Prostate gland (tissue), 2 donors: ENCODE measurements at regions not wholly inside any gene's neighbourhood (a gene's known extent, or its start where the extent isn't known, plus 50 kb on each side); places are given as distances from the start of the nearest gene placed in this dataset.

Source experiments
- DNase-seq: peaks from one replicate; pipeline ENCODE4 v3.0.0-alpha.2; 2019; ENCODE audit warnings: low spot score
- H3K27ac ChIP-seq, 2 donors: fragments of 200-600 bp; sonication (generic); 2 replicates each; pipeline ENCODE4 v1.5.1; 2017 to 2019
- H3K27me3 ChIP-seq: fragments of 200-600 bp; sonication (generic); replicated peaks from 2 replicates; pipeline ENCODE4 v1.5.1; 2019; ENCODE audit not compliant: insufficient read depth
- H3K36me3 ChIP-seq, 2 donors: fragments of 200-600 bp; sonication (generic); 1 replicate in 1 of 2; 2 replicates in 1 of 2; pipeline versions ENCODE4 v1.5.1 to v1.8.1; 2017 to 2019
- H3K4me1 ChIP-seq: fragments of 200-600 bp; sonication (generic); replicated peaks from 2 replicates; pipeline ENCODE4 v1.5.1; 2019
- H3K4me3 ChIP-seq, 2 donors: fragments of 200-600 bp; sonication (generic); 2 replicates each; pipeline ENCODE4 v1.5.1; 2017 to 2019
- H3K9me3 ChIP-seq: fragments of 200-600 bp; sonication (generic); 2 replicates; pipeline ENCODE4 v1.5.1; 2017
- CTCF ChIP-seq, 4 experiments: fragments of 200-600 bp in 2 of 4; fragments of 450-650 bp in 2 of 4; sonication (generic) in 2 of 4; IDR thresholded peaks; 1 replicate in 3 of 4; 2 replicates in 1 of 4; pipeline ENCODE4 v1.5.1; 2016 to 2019; ENCODE audit warnings: antibody characterized with exemption in 4 of 4, mild to moderate bottlenecking in 2 of 4, moderate library complexity in 2 of 4
- POLR2A ChIP-seq: fragments of 450-650 bp; IDR thresholded peaks from one replicate; pipeline ENCODE4 v1.6.1; 2016; ENCODE audit warnings: antibody characterized with exemption, mild to moderate bottlenecking
- POLR2AphosphoS5 ChIP-seq: sonication (generic); formaldehyde crosslinking; IDR thresholded peaks from one replicate; pipeline ENCODE4 v1.6.1; 2017; ENCODE audit warnings: antibody characterized with exemption
- WGBS: methylation state at CpG from one replicate; pipeline ENCODE4 v1.1.5; 2018; 5-methylcytosine and 5-hydroxymethylcytosine counted together
- intact Hi-C: fragments of 100-400 bp; cut with DNase I; formaldehyde crosslinking; loops from one replicate; pipeline ENCODE4 v1.14.2; 2022

DNA sequence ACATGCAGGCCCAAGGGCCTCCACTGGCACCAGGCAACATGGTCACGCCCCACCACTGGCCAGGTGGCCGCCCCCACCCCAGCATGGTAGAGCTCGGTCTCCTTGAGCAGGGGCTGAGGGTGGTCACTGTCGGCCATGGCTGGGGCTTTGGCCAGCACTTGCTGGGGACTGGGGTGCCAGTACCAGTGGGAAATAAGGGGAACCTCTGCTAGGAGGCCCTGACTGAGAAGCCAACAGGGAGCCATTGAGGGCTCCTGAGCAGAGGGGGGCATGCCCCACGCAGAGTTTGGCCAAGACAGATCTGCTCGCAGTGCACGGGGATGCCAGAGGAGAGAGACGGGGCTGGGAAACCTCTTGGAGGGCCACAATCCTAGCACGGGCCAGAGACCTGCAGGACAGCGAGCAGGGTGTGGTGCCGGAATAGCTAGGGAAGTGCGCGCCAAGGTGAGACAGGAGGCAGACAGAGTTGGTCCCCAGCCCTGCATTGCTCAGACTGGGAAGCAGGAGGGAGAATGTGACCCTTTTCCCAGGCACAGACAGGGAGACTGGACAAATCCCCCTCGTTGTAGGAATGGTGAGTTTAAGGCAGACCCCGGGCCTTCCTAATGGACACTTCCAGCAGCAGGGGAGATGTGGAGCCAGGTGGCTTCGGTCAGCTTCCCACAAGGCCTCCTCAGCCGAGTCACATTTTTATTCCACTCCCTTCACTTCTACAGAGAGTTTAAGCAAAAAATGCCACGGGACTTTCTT lies 179.0 kb upstream of the CST7 start:
- intact Hi-C loops, result no loop called here
- no peak overlapping the region for H3K4me3 ChIP-seq
- TF ChIP-seq CTCF (IDR thresholded peaks at IDR 0.05) (no peak), POLR2AphosphoS5 (no peak), POLR2A (no peak)
- no peaks in the 10 kb centered on the region for H3K36me3 ChIP-seq
- no peaks in the 10 kb centered on the region for H3K27me3 ChIP-seq
- WGBS, result 93% methylated on average over 14 of the region's 18 CpGs
- H3K9me3 ChIP-seq, result no peaks in the 10 kb centered on the region
- no peak overlapping the region for H3K27ac ChIP-seq
- DNase-seq, result no peak
- no peaks in the 10 kb centered on the region for H3K4me1 ChIP-seq

DNA sequence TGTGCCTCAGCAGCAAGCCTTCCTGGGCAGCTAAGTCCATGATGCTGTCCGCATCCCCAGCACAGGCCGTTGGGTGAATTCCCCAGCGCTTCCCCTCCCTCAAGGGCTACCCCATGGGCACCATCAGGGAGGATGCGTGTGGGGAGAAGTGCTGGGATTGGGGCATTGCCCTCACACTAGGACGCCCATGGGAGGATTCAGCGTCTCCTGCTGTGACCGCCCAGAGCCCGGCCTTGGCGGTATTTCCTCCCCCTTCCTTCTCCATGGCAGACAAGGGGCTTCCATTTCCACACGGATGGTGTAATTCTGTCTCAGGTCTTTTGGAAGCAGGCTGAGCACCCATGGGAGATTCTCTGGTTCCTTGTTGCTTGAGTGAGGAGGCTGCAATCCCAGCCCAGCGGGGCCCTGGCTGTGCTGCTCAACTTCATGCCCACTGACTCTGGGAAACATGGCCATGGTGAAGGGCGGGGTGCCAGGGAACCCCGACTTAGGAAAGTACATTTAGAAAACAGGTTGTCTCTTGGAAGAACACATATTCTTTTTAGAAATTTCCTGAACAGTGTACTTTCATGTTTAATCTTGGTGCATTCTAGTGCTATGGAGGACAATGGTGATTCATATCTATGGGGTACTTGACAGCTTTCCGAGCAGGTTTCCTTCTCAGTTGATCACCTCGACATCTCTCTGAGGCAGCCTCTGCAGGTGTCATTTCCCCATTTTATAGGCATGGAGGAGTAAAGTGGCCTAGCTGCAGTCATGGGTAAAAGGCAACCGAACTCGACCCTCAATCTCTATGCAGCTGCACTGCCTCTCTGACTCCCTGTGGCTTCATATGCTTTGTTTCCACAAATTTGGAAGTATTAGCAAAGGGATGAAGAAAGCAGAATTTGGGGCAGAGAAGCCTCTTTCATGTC lies 178.2 kb upstream of the CST7 start:
- DNase-seq, result no peak

GRCh38 chr20:24771542-24772061 lies 177.5 kb upstream of the CST7 start:
- DNase-seq, result no peak
- Histone ChIP-seq H3K9me3 (no peaks in the 10 kb centered on the region), H3K36me3 (no peaks in the 10 kb centered on the region), H3K4me3 (no peak overlapping the region), H3K27me3 (no peaks in the 10 kb centered on the region), H3K4me1 (no peaks in the 10 kb centered on the region), H3K27ac (no peak overlapping the region)
- TF ChIP-seq POLR2A (no peak), CTCF (IDR thresholded peaks at IDR 0.05) (no peak), POLR2AphosphoS5 (no peak)
- intact Hi-C loops, result no loop called here
- WGBS, result 54% methylated on average over 9 of the region's 9 CpGs

More for the DNA sequence above, 178.2 kb upstream of the CST7 start:
- Histone ChIP-seq H3K27ac (no peak overlapping the region), H3K4me1 (no peaks in the 10 kb centered on the region), H3K36me3 (no peaks in the 10 kb centered on the region), H3K9me3 (no peaks in the 10 kb centered on the region), H3K27me3 (no peaks in the 10 kb centered on the region), H3K4me3 (no peak overlapping the region)
- intact Hi-C loops, result no loop called here
- WGBS, result 87% methylated on average over 17 of the region's 17 CpGs
- TF ChIP-seq CTCF (IDR thresholded peaks at IDR 0.05) (no peak), POLR2AphosphoS5 (no peak), POLR2A (no peak)

DNA sequence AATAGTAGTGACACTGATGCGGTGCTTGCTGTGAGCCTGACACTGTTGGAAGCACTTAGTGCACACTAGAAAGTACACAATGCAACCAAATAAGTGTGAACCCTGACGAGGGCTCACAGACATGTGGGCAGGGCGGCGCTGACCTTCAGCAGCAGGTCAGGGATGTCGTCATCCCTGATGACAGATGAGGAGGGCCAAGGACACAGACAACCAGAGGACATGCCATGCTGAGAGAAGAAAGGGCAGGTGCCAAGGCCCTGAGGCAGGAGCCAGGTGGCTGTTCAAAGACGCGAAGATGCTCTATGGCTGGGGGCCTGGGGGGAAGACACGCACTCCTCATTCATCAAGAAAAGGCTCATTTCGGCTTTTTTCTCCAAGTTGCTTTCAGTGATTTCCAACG lies 176.4 kb upstream of the CST7 start:
- TF ChIP-seq CTCF (IDR thresholded peaks at IDR 0.05), result no peak
- no peak for TF ChIP-seq POLR2A
- Histone ChIP-seq H3K4me1 (no peaks in the 10 kb centered on the region), H3K27ac (no peak overlapping the region), H3K9me3 (no peaks in the 10 kb centered on the region), H3K36me3 (no peaks in the 10 kb centered on the region), H3K4me3 (no peak overlapping the region), H3K27me3 (no peaks in the 10 kb centered on the region)
- intact Hi-C loops, result no loop called here
- no peak for DNase-seq
- WGBS, result 71% methylated on average over 10 of the region's 10 CpGs
